ENCODE measurements at regions not wholly inside any gene's neighbourhood (a gene's known extent, or its start where the extent isn't known, plus 50 kb on each side); places are given as distances from the start of the nearest gene placed in this dataset.

GRCh38 chr13:58059624-58060023 is 428.1 kb downstream of the PCDH17 start:
- Histone ChIP-seq H3K27ac (ENCODE audit: low read length in 2 of 2) (no peak overlapping the region), H2AFZ (ENCODE audit: insufficient read depth, low read depth, low read length, poor library complexity, severe bottlenecking) (no peak overlapping the region), H3K9ac (ENCODE audit: low read length) (no peak overlapping the region), H3K4me1 (ENCODE audit: control insufficient read depth in 2 of 2, insufficient read depth in 2 of 2, low read length in 2 of 2) (no peaks in the 10 kb centered on the region), H3K9me3 (ENCODE audit: control extremely low read depth in 1 of 3, control insufficient read depth in 2 of 3, insufficient read depth in 1 of 3, low read length in 2 of 3) (no peaks in the 10 kb centered on the region), H3K4me2 (replicated peaks; ENCODE audit: low read depth, low read length, poor library complexity, severe bottlenecking) (no peak overlapping the region), H3K27me3 (replicated peaks in 1 of 4; ENCODE audit: control extremely low read depth in 1 of 4, control insufficient read depth in 3 of 4, insufficient read depth in 4 of 4, low read length in 3 of 4) (no peaks in the 10 kb centered on the region), H4K20me1 (ENCODE audit: control insufficient read depth, insufficient read depth, low read length, poor library complexity, severe bottlenecking) (no peaks in the 10 kb centered on the region), H3K4me3 (ENCODE audit: control extremely low read depth in 1 of 5, extremely low read depth in 1 of 5, insufficient read depth in 1 of 5, low read depth in 2 of 5, low read length in 4 of 5) (no peak overlapping the region), H3K79me2 (ENCODE audit: control insufficient read depth, insufficient read depth, low read length) (no peaks in the 10 kb centered on the region), H3K36me3 (replicated peaks in 1 of 2; ENCODE audit: control extremely low read depth in 1 of 2, control insufficient read depth in 1 of 2, extremely low read depth in 1 of 2, insufficient read depth in 2 of 2, low read length in 1 of 2) (no peaks in the 10 kb centered on the region)
- H3K9me3 Mint-ChIP-seq (ENCODE audit: insufficient read depth), result no peaks in the 10 kb centered on the region
- CTCF ChIA-PET, result no interaction called here
- POLR2A ChIA-PET, result no interaction called here
- H3K4me3 Mint-ChIP-seq, result no peak overlapping the region
- no peaks in the 10 kb centered on the region for H3K27me3 Mint-ChIP-seq
- TF ChIP-seq CTCF (IDR thresholded peaks at IDR 0.05) (no peak), EZH2 (IDR thresholded peaks at IDR 0.05; ENCODE audit: borderline replicate concordance, insufficient read depth, low read depth, low read length, poor library complexity, severe bottlenecking) (no peak)
- ATAC-seq (ENCODE audit: low read depth), result no peak
- no CpG with 5 or more reads among the region's 1 CpG for WGBS (ENCODE audit: insufficient coverage)
- H3K4me1 Mint-ChIP-seq, result no peaks in the 10 kb centered on the region
- no peak for DNase-seq
- intact Hi-C loops (cut with micrococcal nuclease), result no loop called here
- H3K27ac Mint-ChIP-seq, result no peak overlapping the region

GRCh38 chr13:58080806-58081205 is 449.3 kb downstream of the PCDH17 start:
- no peak for ATAC-seq (ENCODE audit: low read depth)
- Histone ChIP-seq H3K4me3 (ENCODE audit: control extremely low read depth in 1 of 5, extremely low read depth in 1 of 5, insufficient read depth in 1 of 5, low read depth in 2 of 5, low read length in 4 of 5) (no peak overlapping the region), H3K27ac (ENCODE audit: low read length in 2 of 2) (no peak overlapping the region), H3K79me2 (ENCODE audit: control insufficient read depth, insufficient read depth, low read length) (no peaks in the 10 kb centered on the region), H2AFZ (ENCODE audit: insufficient read depth, low read depth, low read length, poor library complexity, severe bottlenecking) (no peak overlapping the region), H3K4me1 (ENCODE audit: control insufficient read depth in 2 of 2, insufficient read depth in 2 of 2, low read length in 2 of 2) (no peaks in the 10 kb centered on the region), H3K9me3 (ENCODE audit: control extremely low read depth in 1 of 3, control insufficient read depth in 2 of 3, insufficient read depth in 1 of 3, low read length in 2 of 3) (no peaks in the 10 kb centered on the region), H4K20me1 (ENCODE audit: control insufficient read depth, insufficient read depth, low read length, poor library complexity, severe bottlenecking) (no peaks in the 10 kb centered on the region), H3K9ac (ENCODE audit: low read length) (no peak overlapping the region), H3K27me3 (replicated peaks in 1 of 4; ENCODE audit: control extremely low read depth in 1 of 4, control insufficient read depth in 3 of 4, insufficient read depth in 4 of 4, low read length in 3 of 4) (no peaks in the 10 kb centered on the region), H3K4me2 (replicated peaks; ENCODE audit: low read depth, low read length, poor library complexity, severe bottlenecking) (no peak overlapping the region), H3K36me3 (replicated peaks in 1 of 2; ENCODE audit: control extremely low read depth in 1 of 2, control insufficient read depth in 1 of 2, extremely low read depth in 1 of 2, insufficient read depth in 2 of 2, low read length in 1 of 2) (no peaks in the 10 kb centered on the region)
- Mint-ChIP-seq H3K9me3 (ENCODE audit: insufficient read depth) (no peaks in the 10 kb centered on the region), H3K27me3 (no peaks in the 10 kb centered on the region), H3K4me3 (no peak overlapping the region), H3K27ac (no peak overlapping the region), H3K4me1 (no peaks in the 10 kb centered on the region)
- CTCF ChIA-PET, result no interaction called here
- POLR2A ChIA-PET, result no interaction called here
- intact Hi-C loops (cut with micrococcal nuclease), result no loop called here
- DNase-seq, result no peak
- TF ChIP-seq EZH2 (IDR thresholded peaks at IDR 0.05; ENCODE audit: borderline replicate concordance, insufficient read depth, low read depth, low read length, poor library complexity, severe bottlenecking) (no peak), CTCF (IDR thresholded peaks at IDR 0.05) (no peak)
- no CpG with 5 or more reads among the region's 2 CpGs for WGBS (ENCODE audit: insufficient coverage)
